Keratinocyte (primary cell): ENCODE measurements at regions not wholly inside any gene's neighbourhood (a gene's known extent, or its start where the extent isn't known, plus 50 kb on each side); places are given as distances from the start of the nearest gene placed in this dataset.

Experiments used
- DNase-seq: peaks from one replicate; pipeline ENCODE4 v3.0.0-alpha.2; 2011; ENCODE audit warnings: low read depth, missing footprints, low spot score
- FAIRE-seq: peaks from 2 replicates; lab custom pipeline; 2011; peaks lifted over from hg19 to GRCh38; lab: Jason Lieb, UNC
- H2AFZ ChIP-seq: 2 replicates; pipeline ENCODE4 v1.6.0; 2012; ENCODE audit warnings: low read length, control low read depth, inconsistent platforms; ENCODE audit not compliant: control insufficient read depth
- H3K27ac ChIP-seq: 2 replicates; pipeline ENCODE4 v1.5.1; 2011; ENCODE audit warnings: low read length; ENCODE audit not compliant: control insufficient read depth, insufficient read depth
- H3K27me3 ChIP-seq: 3 replicates; pipeline ENCODE4 v1.6.0; 2011; ENCODE audit warnings: low read length; ENCODE audit not compliant: control insufficient read depth, insufficient read depth; ENCODE audit errors: extremely low read depth
- H3K36me3 ChIP-seq, 2 experiments: 2 replicates in 1 of 2; 3 replicates in 1 of 2; pipeline ENCODE4 v1.5.1; 2011; ENCODE audit warnings: low read length in 2 of 2, mild to moderate bottlenecking in 1 of 2; ENCODE audit not compliant: control insufficient read depth in 2 of 2, insufficient read depth in 2 of 2; ENCODE audit errors: extremely low read depth in 1 of 2
- H3K4me1 ChIP-seq: 3 replicates; pipeline ENCODE4 v1.5.1; 2011; ENCODE audit warnings: low read length; ENCODE audit not compliant: control insufficient read depth, insufficient read depth; ENCODE audit errors: extremely low read depth
- H3K4me2 ChIP-seq: 3 replicates; pipeline ENCODE4 v1.6.0; 2011; ENCODE audit warnings: low read depth, low read length; ENCODE audit not compliant: control insufficient read depth, insufficient read depth; ENCODE audit errors: extremely low read depth
- H3K4me3 ChIP-seq, 3 experiments: fragments of 200-600 bp in 1 of 3; sonication (generic) in 1 of 3; 2 replicates in 2 of 3; 3 replicates in 1 of 3; pipeline ENCODE4 v1.5.1; 2011 to 2016; ENCODE audit warnings: low read length in 3 of 3, mild to moderate bottlenecking in 3 of 3, control low read depth in 2 of 3, inconsistent platforms in 1 of 3, low read depth in 1 of 3, mixed read lengths in 1 of 3, mixed run types in 1 of 3, moderate library complexity in 1 of 3; ENCODE audit not compliant: control insufficient read depth in 2 of 3, insufficient read depth in 2 of 3; ENCODE audit errors: extremely low read depth in 1 of 3
- H3K79me2 ChIP-seq: 2 replicates; pipeline ENCODE4 v1.6.0; 2012; ENCODE audit warnings: low read length; ENCODE audit not compliant: control insufficient read depth, insufficient read depth
- H3K9ac ChIP-seq: 3 replicates; pipeline ENCODE4 v1.6.0; 2011; ENCODE audit warnings: low read length; ENCODE audit not compliant: control insufficient read depth, insufficient read depth; ENCODE audit errors: extremely low read depth
- H3K9me1 ChIP-seq: 3 replicates; pipeline ENCODE4 v1.6.0; 2011; ENCODE audit warnings: low read length; ENCODE audit not compliant: control insufficient read depth, insufficient read depth; ENCODE audit errors: extremely low read depth
- H3K9me3 ChIP-seq: 2 replicates; pipeline ENCODE4 v1.5.1; 2012; ENCODE audit warnings: low read depth, low read length; ENCODE audit not compliant: control insufficient read depth
- H4K20me1 ChIP-seq: 3 replicates; pipeline ENCODE4 v1.6.0; 2011; ENCODE audit warnings: low read length; ENCODE audit not compliant: control insufficient read depth, insufficient read depth; ENCODE audit errors: extremely low read depth
- EZH2 ChIP-seq: IDR thresholded peaks from one replicate; pipeline ENCODE4 v1.6.1; 2012; ENCODE audit warnings: inconsistent platforms, mild to moderate bottlenecking, low read length, moderate library complexity
- dilution Hi-C: fragments of 300-500 bp; cut with MboI; formaldehyde crosslinking; loops from one replicate; pipeline ENCODE4 v1.7.0; 2020; ENCODE audit warnings: low sequenced_read_pairs; ENCODE audit not compliant: extremely low pct_ligation_motif_present
- TF ChIP-seq, protein P1 (sequence below), 3 experiments: IDR thresholded peaks in 1 of 3; conservative IDR thresholded peaks in 1 of 3; optimal IDR thresholded peaks in 1 of 3; 2 replicates in 2 of 3; 3 replicates in 1 of 3; pipeline versions ENCODE3 to v1.5.1; 2011; ENCODE audit warnings: low read length in 3 of 3, mild to moderate bottlenecking in 3 of 3, moderate library complexity in 2 of 3, control low read depth in 1 of 3, inconsistent platforms in 1 of 3; ENCODE audit not compliant: insufficient read depth in 2 of 3; ENCODE audit errors: extremely low read depth in 1 of 3

- Histone ChIP-seq H2AFZ (no peak overlapping the region), H3K9me3 (no peaks in the 10 kb centered on the region), H3K9me1 (no peaks in the 10 kb centered on the region), H3K4me2 (no peak overlapping the region), H3K27ac (peak overlapping the region; percentile 98), H3K4me3 (no peak overlapping the region), H3K36me3 (no peaks in the 10 kb centered on the region), H3K79me2 (no peaks in the 10 kb centered on the region), H4K20me1 (no peaks in the 10 kb centered on the region), H3K4me1 (peaks cover 36% of the 10 kb centered on the region), H3K9ac (no peak overlapping the region), H3K27me3 (no peaks in the 10 kb centered on the region)
- TF ChIP-seq EZH2: no peak
- TF ChIP-seq, protein P1, sequence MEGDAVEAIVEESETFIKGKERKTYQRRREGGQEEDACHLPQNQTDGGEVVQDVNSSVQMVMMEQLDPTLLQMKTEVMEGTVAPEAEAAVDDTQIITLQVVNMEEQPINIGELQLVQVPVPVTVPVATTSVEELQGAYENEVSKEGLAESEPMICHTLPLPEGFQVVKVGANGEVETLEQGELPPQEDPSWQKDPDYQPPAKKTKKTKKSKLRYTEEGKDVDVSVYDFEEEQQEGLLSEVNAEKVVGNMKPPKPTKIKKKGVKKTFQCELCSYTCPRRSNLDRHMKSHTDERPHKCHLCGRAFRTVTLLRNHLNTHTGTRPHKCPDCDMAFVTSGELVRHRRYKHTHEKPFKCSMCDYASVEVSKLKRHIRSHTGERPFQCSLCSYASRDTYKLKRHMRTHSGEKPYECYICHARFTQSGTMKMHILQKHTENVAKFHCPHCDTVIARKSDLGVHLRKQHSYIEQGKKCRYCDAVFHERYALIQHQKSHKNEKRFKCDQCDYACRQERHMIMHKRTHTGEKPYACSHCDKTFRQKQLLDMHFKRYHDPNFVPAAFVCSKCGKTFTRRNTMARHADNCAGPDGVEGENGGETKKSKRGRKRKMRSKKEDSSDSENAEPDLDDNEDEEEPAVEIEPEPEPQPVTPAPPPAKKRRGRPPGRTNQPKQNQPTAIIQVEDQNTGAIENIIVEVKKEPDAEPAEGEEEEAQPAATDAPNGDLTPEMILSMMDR (optimal IDR thresholded peaks at IDR 0.05 in 1 of 3, IDR thresholded peaks at IDR 0.05 in 1 of 3, conservative IDR thresholded peaks at IDR 0.05 in 1 of 3; ENCODE audit: extremely low read depth in 1 of 3, insufficient read depth in 2 of 3, low read length in 3 of 3): no peak
- no peak for FAIRE-seq
- DNase-seq: no peak
- dilution Hi-C loops: no loop called here
These were observed 76.8 kb downstream of the PHLDA1 start for GRCh38 chr12:75954749-75955148.

DNA sequence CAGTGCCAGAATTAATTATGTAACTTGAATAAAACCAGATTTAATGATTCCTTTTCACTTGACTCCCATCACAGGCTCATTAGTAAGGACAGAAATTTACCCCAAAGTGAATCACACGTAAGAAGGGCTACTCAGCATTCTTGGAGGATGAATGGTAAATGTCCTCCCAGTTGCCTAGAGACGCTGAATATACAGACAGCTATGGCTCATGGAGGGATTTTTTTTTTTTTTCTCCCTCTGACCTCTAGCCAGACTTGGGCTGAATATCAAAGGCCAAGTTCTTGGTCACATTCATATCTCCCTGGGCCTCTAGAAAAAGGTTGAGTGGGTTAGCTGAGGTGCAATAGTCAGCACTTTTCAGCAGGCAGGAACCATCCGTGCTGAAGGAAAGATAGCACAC lies 77.5 kb downstream of the PHLDA1 start:
- peak; percentile 83 for FAIRE-seq
- no peak overlapping the region for H3K4me3 ChIP-seq
- H3K27ac ChIP-seq: peak overlapping the region; percentile 98
- dilution Hi-C loops: no loop called here
- H3K9ac ChIP-seq: peak overlapping the region; percentile 66
- H2AFZ ChIP-seq: no peak overlapping the region
- H3K36me3 ChIP-seq: no peaks in the 10 kb centered on the region
- H3K79me2 ChIP-seq: no peaks in the 10 kb centered on the region
- TF ChIP-seq, protein P1 (optimal IDR thresholded peaks at IDR 0.05 in 1 of 3, IDR thresholded peaks at IDR 0.05 in 1 of 3, conservative IDR thresholded peaks at IDR 0.05 in 1 of 3; ENCODE audit: extremely low read depth in 1 of 3, insufficient read depth in 2 of 3, low read length in 3 of 3): no peak
- no peak for TF ChIP-seq EZH2
- H4K20me1 ChIP-seq: no peaks in the 10 kb centered on the region
- no peaks in the 10 kb centered on the region for H3K9me1 ChIP-seq
- H3K4me2 ChIP-seq: peak overlapping the region; percentile 73
- H3K4me1 ChIP-seq: peaks cover 29% of the 10 kb centered on the region
- H3K9me3 ChIP-seq: no peaks in the 10 kb centered on the region
- DNase-seq: peak; percentile 76
- H3K27me3 ChIP-seq: no peaks in the 10 kb centered on the region
